ENCODE measurements at regions not wholly inside any gene's neighbourhood (a gene's known extent, or its start where the extent isn't known, plus 50 kb on each side); places are given as distances from the start of the nearest gene placed in this dataset.

- TF ChIP-seq TAF1 (IDR thresholded peaks at IDR 0.05; ENCODE audit: low read depth, low read length) (no peak), POLR2A (IDR thresholded peaks at IDR 0.05; ENCODE audit: low read depth, low read length) (no peak), POLR2AphosphoS5 (IDR thresholded peaks at IDR 0.05; ENCODE audit: low read depth, low read length) (no peak)
These were observed 280.4 kb downstream of the TDRD15 start for GRCh38 chr2:21404137-21404536.
